GM18502 (cell line): ENCODE measurements at regions not wholly inside any gene's neighbourhood (a gene's known extent, or its start where the extent isn't known, plus 50 kb on each side); places are given as distances from the start of the nearest gene placed in this dataset.

Experiments used
- ATAC-seq: cut with Tn5 transposase; IDR thresholded peaks from one replicate; pipeline ENCODE4 v1.9.1; 2021; ENCODE audit warnings: mild to moderate bottlenecking; ENCODE audit not compliant: unreplicated experiment, poor library complexity

GRCh38 chr9:737400-738120 lies 103.9 kb upstream of the DMRT1 start:
- ATAC-seq = no peak

GRCh38 chr9:738209-738915 lies 103.1 kb upstream of the DMRT1 start:
- ATAC-seq = no peak

- ATAC-seq = no peak
Observed at GRCh38 chr9:739362-739761, 102.1 kb upstream of the DMRT1 start.

GRCh38 chr9:740221-740620 lies 101.3 kb upstream of the DMRT1 start:
- no peak for ATAC-seq

- ATAC-seq = no peak
Observed at GRCh38 chr9:742104-742503, 99.4 kb upstream of the DMRT1 start.

- no peak for ATAC-seq
Observed at GRCh38 chr9:742914-743589, 98.4 kb upstream of the DMRT1 start.

- no peak for ATAC-seq
Observed at GRCh38 chr9:744046-744712, 97.3 kb upstream of the DMRT1 start.

- no peak for ATAC-seq
Observed at GRCh38 chr9:744790-745484, 96.6 kb upstream of the DMRT1 start.

GRCh38 chr9:745761-746380 lies 95.6 kb upstream of the DMRT1 start:
- no peak for ATAC-seq

GRCh38 chr9:746661-747434 lies 94.6 kb upstream of the DMRT1 start:
- no peak for ATAC-seq

- no peak for ATAC-seq
Observed at GRCh38 chr9:747567-747966, 93.9 kb upstream of the DMRT1 start.

GRCh38 chr9:748861-749497 lies 92.5 kb upstream of the DMRT1 start:
- no peak for ATAC-seq

GRCh38 chr9:749716-750115 lies 91.8 kb upstream of the DMRT1 start:
- ATAC-seq = no peak

- no peak for ATAC-seq
Observed at GRCh38 chr9:750249-750967, 91.1 kb upstream of the DMRT1 start.

GRCh38 chr9:751137-752051 lies 90.1 kb upstream of the DMRT1 start:
- ATAC-seq = no peak

- ATAC-seq = no peak
Observed at GRCh38 chr9:752201-752600, 89.3 kb upstream of the DMRT1 start.

- ATAC-seq = no peak
Observed at GRCh38 chr9:752681-753200, 88.8 kb upstream of the DMRT1 start.
